Mesothelial cell of epicardium (in vitro differentiated cells): ENCODE measurements at regions not wholly inside any gene's neighbourhood (a gene's known extent, or its start where the extent isn't known, plus 50 kb on each side); places are given as distances from the start of the nearest gene placed in this dataset.

Source experiments
- DNase-seq, 2 experiments: peaks; one replicate each; pipeline ENCODE4 v3.0.0; 2021; ENCODE audit warnings: low spot score in 2 of 2; ENCODE audit not compliant: unreplicated experiment in 2 of 2
- H3K27ac Mint-ChIP-seq: 2 replicates; pipeline ENCODE4 v1.8.0; 2021; ENCODE audit warnings: mixed read lengths
- H3K27me3 Mint-ChIP-seq: 2 replicates; pipeline ENCODE4 v1.8.0; 2021; ENCODE audit warnings: low read depth, mixed read lengths
- H3K36me3 Mint-ChIP-seq: 2 replicates; pipeline ENCODE4 v1.8.0; 2021; ENCODE audit warnings: mixed read lengths
- H3K4me1 Mint-ChIP-seq: 2 replicates; pipeline ENCODE4 v1.8.0; 2021; ENCODE audit warnings: mixed read lengths
- H3K4me3 Mint-ChIP-seq: 2 replicates; pipeline ENCODE4 v1.8.0; 2021; ENCODE audit warnings: mild to moderate bottlenecking, moderate library complexity, mixed read lengths
- H3K9me3 Mint-ChIP-seq: 2 replicates; pipeline ENCODE4 v1.8.0; 2021; ENCODE audit warnings: mixed read lengths
- CTCF ChIP-seq: fragments of 200-600 bp; sonication (generic); IDR thresholded peaks from one replicate; pipeline ENCODE4 v1.5.0; 2021; ENCODE audit warnings: antibody characterized with exemption; ENCODE audit not compliant: unreplicated experiment

GRCh38 chr18:37705016-37705415 lies 139.4 kb upstream of the CELF4 start:
- H3K27ac Mint-ChIP-seq, result no peak overlapping the region
- no peaks in the 10 kb centered on the region for H3K4me1 Mint-ChIP-seq
- no peak overlapping the region for H3K4me3 Mint-ChIP-seq
- no peak for TF ChIP-seq CTCF
- no peaks in the 10 kb centered on the region for H3K9me3 Mint-ChIP-seq
- no peaks in the 10 kb centered on the region for H3K36me3 Mint-ChIP-seq
- DNase-seq, result no peak
- H3K27me3 Mint-ChIP-seq, result peaks cover 13% of the 10 kb centered on the region

DNA sequence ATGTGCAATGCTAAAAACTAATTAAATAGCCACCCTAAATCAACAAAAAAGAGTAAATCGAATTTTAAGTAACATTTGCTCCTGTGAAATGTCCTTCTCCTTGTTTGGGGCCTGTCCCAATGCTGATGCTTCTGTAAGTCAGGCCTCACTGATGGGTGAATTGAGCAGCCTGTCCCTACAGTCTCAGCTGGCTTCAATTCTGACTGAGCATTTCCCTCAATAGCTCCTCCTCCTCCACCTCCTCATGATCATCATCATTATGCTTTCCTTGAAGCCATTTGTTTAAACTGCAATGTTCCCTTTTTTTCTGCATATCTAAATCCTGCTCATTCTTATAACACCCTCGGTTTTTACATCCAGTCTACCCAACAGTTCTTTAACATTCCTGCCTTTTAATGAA lies 137.2 kb upstream of the CELF4 start:
- no peak for TF ChIP-seq CTCF
- Mint-ChIP-seq H3K36me3 (no peaks in the 10 kb centered on the region), H3K9me3 (no peaks in the 10 kb centered on the region), H3K4me3 (no peak overlapping the region), H3K27ac (no peak overlapping the region), H3K4me1 (no peaks in the 10 kb centered on the region), H3K27me3 (peaks cover 28% of the 10 kb centered on the region)
- no peak for DNase-seq

DNA sequence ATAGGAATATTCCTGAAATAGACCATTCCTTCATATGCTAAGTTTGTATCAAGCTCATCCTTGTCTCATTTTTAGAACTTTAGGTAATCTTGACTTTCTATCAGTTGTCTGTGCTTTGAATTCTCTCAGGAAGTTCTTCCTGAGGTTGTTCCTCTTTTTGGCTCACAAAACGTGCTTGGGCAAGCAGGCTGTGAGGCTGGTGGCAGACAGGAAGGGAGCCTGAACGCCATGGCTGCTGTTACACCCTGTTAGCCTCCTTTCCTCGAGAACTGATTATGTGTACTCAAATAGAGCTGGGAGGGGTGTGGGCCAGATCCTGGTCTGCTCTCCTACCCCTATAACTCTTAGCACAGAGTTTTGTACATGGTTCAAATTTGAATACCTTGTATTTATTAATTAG lies 136.4 kb upstream of the CELF4 start:
- peaks cover 31% of the 10 kb centered on the region for H3K27me3 Mint-ChIP-seq
- no peak for TF ChIP-seq CTCF
- DNase-seq, result no peak
- no peaks in the 10 kb centered on the region for H3K36me3 Mint-ChIP-seq
- no peaks in the 10 kb centered on the region for H3K4me1 Mint-ChIP-seq
- H3K4me3 Mint-ChIP-seq, result no peak overlapping the region
- no peaks in the 10 kb centered on the region for H3K9me3 Mint-ChIP-seq
- H3K27ac Mint-ChIP-seq, result no peak overlapping the region

DNA sequence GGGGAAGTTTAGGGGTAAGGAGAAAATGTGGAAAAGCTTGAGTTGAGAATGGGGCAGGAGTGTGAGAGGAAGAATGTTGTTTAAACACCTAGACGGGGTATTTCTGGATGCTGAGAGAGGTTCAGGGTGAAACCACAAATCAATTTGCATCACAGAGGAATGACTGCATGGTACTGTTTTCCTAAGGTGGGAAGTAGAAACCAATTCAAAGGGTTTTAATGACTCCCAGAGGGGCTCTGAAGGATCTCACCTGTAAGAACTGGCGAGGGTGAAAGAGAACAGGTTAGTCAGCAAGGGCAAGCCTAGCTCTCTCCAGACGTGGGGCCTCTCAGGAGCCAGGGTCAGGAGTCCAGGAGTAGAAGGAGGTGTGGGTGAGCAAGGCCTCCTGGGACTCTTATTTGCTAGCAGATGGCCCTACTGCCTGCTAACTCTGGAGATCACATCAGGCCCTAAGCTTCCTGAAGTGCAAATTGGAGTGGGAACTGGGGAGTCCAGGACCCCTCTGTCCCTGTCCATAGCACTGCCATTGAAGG lies 133.0 kb upstream of the CELF4 start:
- DNase-seq, result no peak

GRCh38 chr18:37694516-37694915 lies 128.9 kb upstream of the CELF4 start:
- no peak overlapping the region for H3K4me3 Mint-ChIP-seq
- no peak for DNase-seq
- no peak overlapping the region for H3K27ac Mint-ChIP-seq
- H3K4me1 Mint-ChIP-seq, result no peaks in the 10 kb centered on the region
- H3K9me3 Mint-ChIP-seq, result no peaks in the 10 kb centered on the region
- no peak for TF ChIP-seq CTCF
- H3K36me3 Mint-ChIP-seq, result no peaks in the 10 kb centered on the region
- peaks cover 13% of the 10 kb centered on the region for H3K27me3 Mint-ChIP-seq

More for the DNA sequence above, 133.0 kb upstream of the CELF4 start:
- H3K36me3 Mint-ChIP-seq, result no peaks in the 10 kb centered on the region
- peaks cover 31% of the 10 kb centered on the region for H3K27me3 Mint-ChIP-seq
- no peak overlapping the region for H3K27ac Mint-ChIP-seq
- H3K9me3 Mint-ChIP-seq, result no peaks in the 10 kb centered on the region
- H3K4me3 Mint-ChIP-seq, result no peak overlapping the region
- H3K4me1 Mint-ChIP-seq, result no peaks in the 10 kb centered on the region
- no peak for TF ChIP-seq CTCF

GRCh38 chr18:37691162-37691561 lies 125.6 kb upstream of the CELF4 start:
- Mint-ChIP-seq H3K36me3 (no peaks in the 10 kb centered on the region), H3K27ac (no peak overlapping the region), H3K9me3 (no peaks in the 10 kb centered on the region)

More at GRCh38 chr18:37691162-37691561, 125.6 kb upstream of the CELF4 start:
- H3K4me3 Mint-ChIP-seq, result no peak overlapping the region
- H3K4me1 Mint-ChIP-seq, result no peaks in the 10 kb centered on the region
- no peak for DNase-seq
- peaks cover 8% of the 10 kb centered on the region for H3K27me3 Mint-ChIP-seq
- TF ChIP-seq CTCF, result no peak
